HG03520 (cell line): ENCODE measurements at regions not wholly inside any gene's neighbourhood (a gene's known extent, or its start where the extent isn't known, plus 50 kb on each side); places are given as distances from the start of the nearest gene placed in this dataset.
A peak's percentile ranks its signal among the peaks of the same experiment; 100 is the strongest.

Experiments used
- ATAC-seq: cut with Tn5 transposase; IDR thresholded peaks from one replicate; pipeline ENCODE4 v1.9.1; 2021; ENCODE audit warnings: mild to moderate bottlenecking, moderate library complexity; ENCODE audit not compliant: unreplicated experiment

DNA sequence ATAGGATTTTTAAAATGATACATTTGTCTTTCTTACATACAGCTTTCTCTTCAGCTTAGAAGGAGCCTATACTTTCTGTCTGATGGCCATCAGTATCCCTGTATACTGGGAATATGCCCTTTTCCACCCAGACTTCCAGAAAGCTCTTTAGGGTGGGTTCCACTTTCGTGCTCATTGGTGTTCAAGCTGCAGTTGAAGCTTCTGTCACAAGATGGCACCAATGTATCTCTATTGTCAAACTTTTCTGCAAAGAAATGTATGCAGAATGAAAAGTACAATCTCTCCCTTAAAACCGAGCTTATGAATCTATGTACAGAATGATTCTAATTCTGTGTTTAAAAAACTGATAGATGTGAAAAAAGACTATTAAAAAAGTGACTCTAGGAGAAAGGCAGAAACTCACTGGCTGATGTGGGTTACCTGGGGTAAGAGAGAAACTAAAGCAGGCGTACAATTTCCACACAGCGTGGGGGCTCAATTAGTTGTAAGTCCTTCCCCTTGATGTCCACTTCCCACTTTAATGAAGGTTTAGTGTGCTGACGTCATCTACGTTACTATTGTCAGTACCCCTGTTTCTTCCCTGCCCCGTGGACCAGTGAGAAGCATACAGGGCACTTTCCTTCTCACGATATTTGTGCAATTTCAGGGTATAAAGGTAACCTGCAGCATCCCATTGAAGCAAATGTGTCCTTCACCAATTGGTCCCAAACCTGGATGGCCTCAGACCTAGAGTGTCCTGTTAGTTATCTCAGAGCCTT, 57.3 kb upstream of the TCEAL2 start:
- peak; percentile 68 for ATAC-seq

- ATAC-seq = no peak
Measured at GRCh38 chrX:102063445-102064074, 61.9 kb upstream of the TCEAL2 start.

- no peak for ATAC-seq
Measured at GRCh38 chrX:102044496-102044895, 81.0 kb upstream of the TCEAL2 start.

GRCh38 chrX:102043380-102043779, 82.1 kb upstream of the TCEAL2 start:
- no peak for ATAC-seq

DNA sequence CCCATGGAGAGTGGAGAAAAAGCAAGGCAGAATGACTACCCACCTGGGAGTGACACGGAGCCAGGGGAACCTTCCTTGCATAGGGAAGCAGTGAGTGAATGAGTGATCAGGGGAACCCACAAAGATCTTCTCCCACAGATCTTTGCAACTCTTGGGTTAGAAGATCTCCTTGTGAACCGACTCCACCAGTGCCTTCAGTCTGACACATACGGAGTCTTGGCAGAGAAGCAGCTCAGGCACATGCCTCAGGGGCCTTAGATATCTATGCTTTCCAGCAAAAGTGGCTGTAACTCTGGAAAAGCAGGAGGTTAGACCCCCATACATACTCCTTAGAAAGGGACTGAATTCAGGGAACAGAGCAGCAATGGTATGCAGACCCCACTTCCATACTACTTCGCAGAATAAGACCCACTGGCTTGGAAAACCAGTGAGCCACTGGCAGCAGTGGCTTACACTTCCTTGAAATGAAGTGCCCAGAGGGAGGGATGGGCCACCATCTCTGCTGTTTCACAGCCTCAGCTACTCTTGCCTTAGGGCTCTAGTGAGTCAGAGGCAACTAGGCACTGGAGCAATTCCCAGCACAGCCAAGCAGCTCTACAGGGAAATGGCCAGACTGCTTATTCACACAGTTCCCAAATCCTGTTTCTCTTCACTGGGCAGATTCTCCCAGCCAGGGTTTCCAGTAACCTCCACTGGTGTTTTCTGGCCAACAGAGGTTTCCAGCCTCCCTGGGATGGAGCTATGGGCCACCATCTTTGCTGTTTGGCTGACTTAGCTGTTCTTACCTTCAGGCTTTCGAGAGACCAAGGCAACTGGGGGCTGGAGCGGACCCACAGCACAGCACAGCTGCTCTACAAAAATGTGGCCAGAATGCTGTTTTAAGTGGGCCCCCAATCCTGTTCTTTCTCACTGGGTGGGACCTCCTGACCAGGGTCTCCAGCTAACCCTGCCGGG, 82.8 kb upstream of the TCEAL2 start:
- ATAC-seq = no peak

- ATAC-seq = no peak
Measured at GRCh38 chrX:102029026-102029425, 96.5 kb upstream of the TCEAL2 start.

GRCh38 chrX:102018208-102018607, 86.4 kb upstream of the ZMAT1 start:
- no peak for ATAC-seq

GRCh38 chrX:102008901-102009300, 77.1 kb upstream of the ZMAT1 start:
- ATAC-seq = no peak

GRCh38 chrX:101999644-102000539, 68.1 kb upstream of the ZMAT1 start:
- no peak for ATAC-seq

DNA sequence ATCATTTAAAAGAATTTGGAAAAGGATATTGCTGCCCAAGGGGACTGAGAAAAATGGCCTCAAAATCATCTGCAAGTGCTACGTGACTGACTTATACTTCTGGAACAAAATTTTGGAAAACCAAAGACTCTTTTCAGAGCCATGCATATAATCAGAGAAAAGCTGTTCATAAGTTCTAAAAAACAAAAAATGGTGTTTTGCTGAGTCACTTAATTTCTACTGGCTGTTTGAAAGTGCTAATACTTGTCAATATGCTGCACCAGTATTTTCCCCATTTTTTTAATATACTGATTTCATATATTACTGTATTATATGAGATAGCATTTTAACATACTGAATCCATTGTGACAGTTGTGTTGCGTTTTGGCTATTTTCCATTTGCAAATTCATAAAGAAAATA, 61.5 kb upstream of the ZMAT1 start:
- ATAC-seq = no peak

DNA sequence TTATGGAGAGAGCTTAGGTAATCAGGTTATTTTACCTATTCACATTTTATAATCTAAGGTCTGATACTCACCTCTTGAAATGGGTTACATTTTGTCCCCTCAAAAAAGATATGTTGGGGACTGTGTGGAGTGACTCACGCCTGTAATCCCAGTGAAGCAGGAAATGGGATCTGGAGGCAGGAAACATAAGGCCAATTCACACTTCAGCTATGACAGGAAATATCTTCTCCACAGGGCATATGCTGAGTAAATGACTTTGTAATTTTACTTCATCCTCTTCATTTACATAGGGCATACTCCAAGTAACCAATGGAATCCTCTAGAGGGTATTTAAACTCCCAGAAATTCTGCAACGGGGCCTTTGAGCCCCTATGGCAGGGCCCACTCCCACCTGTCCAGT, 54.8 kb upstream of the ZMAT1 start:
- no peak for ATAC-seq
